OCI-LY7 (cell line): ENCODE measurements at regions not wholly inside any gene's neighbourhood (a gene's known extent, or its start where the extent isn't known, plus 50 kb on each side); places are given as distances from the start of the nearest gene placed in this dataset.

Experiments
- BruUV-seq: library from RNA; stranded (reverse); fragments of 400-500 nt; replicated peaks from 2 replicates; lab custom pipeline; 2021; lab: Mats Ljungman, UMichigan
- CTCF ChIA-PET: fragments of 300-600 bp; sonication (Branson Sonifier 250); formaldehyde crosslinking; loops from one replicate; lab custom pipeline; 2022; ENCODE audit warnings: antibody characterized with exemption; ENCODE audit not compliant: unreplicated experiment; lab: Charles Lee
- POLR2A ChIA-PET: fragments of 300-600 bp; sonication (Branson Sonifier 250); formaldehyde crosslinking; loops from one replicate; lab custom pipeline; 2022; ENCODE audit warnings: antibody characterized with exemption; lab: Charles Lee
- DNase-seq: peaks from one replicate; pipeline ENCODE4 v3.0.0-alpha.2; 2015; ENCODE audit warnings: low spot score
- H2AFZ ChIP-seq: fragments of 200-600 bp; sonication (generic), shearing (Covaris generic); 2 replicates; pipeline ENCODE4 v1.6.1; 2014; ENCODE audit warnings: mild to moderate bottlenecking, antibody characterized with exemption, low read length, moderate library complexity
- H3K27ac ChIP-seq: fragments of 200-600 bp; sonication (generic); 2 replicates; pipeline ENCODE4 v1.5.1; 2014; ENCODE audit warnings: mixed run types, low read depth, mild to moderate bottlenecking, moderate library complexity, low read length, inconsistent platforms; ENCODE audit not compliant: poor library complexity, severe bottlenecking
- H3K36me3 ChIP-seq: fragments of 200-600 bp; sonication (generic); 2 replicates; pipeline ENCODE4 v1.6.1; 2014; ENCODE audit warnings: mild to moderate bottlenecking, antibody characterized with exemption, low read length, moderate library complexity, mixed read lengths; ENCODE audit not compliant: insufficient read depth
- H3K4me1 ChIP-seq: fragments of 200-600 bp; sonication (generic); 2 replicates; pipeline ENCODE4 v1.5.1; 2014; ENCODE audit warnings: mild to moderate bottlenecking, low read length; ENCODE audit not compliant: insufficient read depth, poor library complexity, severe bottlenecking
- H3K4me2 ChIP-seq: fragments of 200-600 bp; sonication (generic); 2 replicates; pipeline ENCODE4 v1.6.1; 2014; ENCODE audit warnings: mild to moderate bottlenecking, low read length
- H3K4me3 ChIP-seq: fragments of 200-600 bp; sonication (generic); 2 replicates; pipeline ENCODE4 v1.5.1; 2014; ENCODE audit warnings: mild to moderate bottlenecking, low read depth, low read length; ENCODE audit not compliant: poor library complexity, severe bottlenecking
- H3K79me2 ChIP-seq: fragments of 200-600 bp; sonication (generic); 2 replicates; pipeline ENCODE4 v1.6.1; 2016; ENCODE audit warnings: low read depth, mild to moderate bottlenecking, low read length, moderate library complexity, mixed read lengths; ENCODE audit not compliant: insufficient read depth
- H3K9me2 ChIP-seq: fragments of 200-600 bp; sonication (generic); 2 replicates; pipeline ENCODE4 v1.6.1; 2016; ENCODE audit warnings: mild to moderate bottlenecking, low read length, mixed read lengths; ENCODE audit not compliant: insufficient read depth
- H3K9me3 ChIP-seq: fragments of 200-600 bp; sonication (generic); 2 replicates; pipeline ENCODE4 v1.6.1; 2014; ENCODE audit warnings: mild to moderate bottlenecking, mixed run types, low read length, mixed read lengths
- H4K20me1 ChIP-seq: fragments of 200-600 bp; sonication (generic); 2 replicates; pipeline ENCODE4 v1.6.1; 2014; ENCODE audit warnings: mild to moderate bottlenecking, antibody characterized with exemption, low read length, moderate library complexity, mixed read lengths; ENCODE audit not compliant: insufficient read depth
- EZH2phosphoT487 ChIP-seq: fragments of 200-600 bp; sonication (generic); IDR thresholded peaks from 2 replicates; pipeline ENCODE4 v1.6.1; 2018; ENCODE audit warnings: low read depth, borderline replicate concordance, mild to moderate bottlenecking, mixed run types, antibody characterized with exemption, low read length, moderate library complexity, mixed read lengths
- intact Hi-C: fragments of 100-400 bp; cut with micrococcal nuclease; formaldehyde crosslinking; loops from one replicate; pipeline ENCODE4 v1.10.0; 2022; ENCODE audit not compliant: unreplicated experiment
- TF ChIP-seq, protein P1 (sequence below): fragments of 200-600 bp; sonication (generic); conservative IDR thresholded peaks from 2 replicates; pipeline ENCODE4 v1.5.1; 2014; ENCODE audit warnings: mild to moderate bottlenecking, antibody characterized with exemption, low read length, moderate library complexity, mixed read lengths

DNA sequence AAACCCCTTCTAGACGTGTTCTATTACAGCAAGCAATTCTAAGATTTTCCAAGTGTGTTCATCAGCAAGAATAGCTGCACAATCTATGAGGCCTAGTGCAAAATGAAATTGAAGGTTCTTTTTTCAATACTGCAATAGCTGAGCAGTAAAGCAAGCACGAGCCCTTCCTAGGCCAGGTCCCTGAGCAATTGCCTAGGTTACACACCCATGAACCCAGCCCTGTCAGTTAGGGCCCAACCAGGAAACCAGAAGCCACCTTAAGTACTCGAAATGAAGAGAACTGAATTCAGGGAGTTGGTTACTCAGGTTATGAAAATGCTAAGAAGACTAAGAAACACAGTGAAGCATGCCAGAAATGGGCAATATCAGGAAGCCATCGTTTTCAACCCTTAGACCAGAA is 52.0 kb upstream of the VWC2 start:
- intact Hi-C loops: no loop called here
- H3K4me3 ChIP-seq: no peak overlapping the region
- no peak for DNase-seq
- no peaks in the 10 kb centered on the region for H3K9me2 ChIP-seq
- no peak overlapping the region for H3K4me2 ChIP-seq
- H3K9me3 ChIP-seq: no peaks in the 10 kb centered on the region
- peak overlapping the region; percentile 51 for H2AFZ ChIP-seq
- ChIA-PET CTCF (no interaction called here), POLR2A (interaction anchor here (1.0 to 1.3 kb wide), 3 partner anchors 9 to 22 kb away, joined by 3 to 4 read pairs (median 3); no protein-coding TSS in a partner anchor)
- H3K4me1 ChIP-seq: no peaks in the 10 kb centered on the region
- no peaks in the 10 kb centered on the region for H4K20me1 ChIP-seq
- H3K79me2 ChIP-seq: no peaks in the 10 kb centered on the region
- H3K36me3 ChIP-seq: no peaks in the 10 kb centered on the region
- TF ChIP-seq, protein P1, sequence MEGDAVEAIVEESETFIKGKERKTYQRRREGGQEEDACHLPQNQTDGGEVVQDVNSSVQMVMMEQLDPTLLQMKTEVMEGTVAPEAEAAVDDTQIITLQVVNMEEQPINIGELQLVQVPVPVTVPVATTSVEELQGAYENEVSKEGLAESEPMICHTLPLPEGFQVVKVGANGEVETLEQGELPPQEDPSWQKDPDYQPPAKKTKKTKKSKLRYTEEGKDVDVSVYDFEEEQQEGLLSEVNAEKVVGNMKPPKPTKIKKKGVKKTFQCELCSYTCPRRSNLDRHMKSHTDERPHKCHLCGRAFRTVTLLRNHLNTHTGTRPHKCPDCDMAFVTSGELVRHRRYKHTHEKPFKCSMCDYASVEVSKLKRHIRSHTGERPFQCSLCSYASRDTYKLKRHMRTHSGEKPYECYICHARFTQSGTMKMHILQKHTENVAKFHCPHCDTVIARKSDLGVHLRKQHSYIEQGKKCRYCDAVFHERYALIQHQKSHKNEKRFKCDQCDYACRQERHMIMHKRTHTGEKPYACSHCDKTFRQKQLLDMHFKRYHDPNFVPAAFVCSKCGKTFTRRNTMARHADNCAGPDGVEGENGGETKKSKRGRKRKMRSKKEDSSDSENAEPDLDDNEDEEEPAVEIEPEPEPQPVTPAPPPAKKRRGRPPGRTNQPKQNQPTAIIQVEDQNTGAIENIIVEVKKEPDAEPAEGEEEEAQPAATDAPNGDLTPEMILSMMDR: no peak
- no peak for TF ChIP-seq EZH2phosphoT487
- BruUV-seq: no TSS peak
- no peak overlapping the region for H3K27ac ChIP-seq
